H1 (cell line): ENCODE measurements at regions not wholly inside any gene's neighbourhood (a gene's known extent, or its start where the extent isn't known, plus 50 kb on each side); places are given as distances from the start of the nearest gene placed in this dataset.

Experiments used
- CTCF ChIA-PET: fragments of 300-600 bp; sonication (Branson Sonifier 250); formaldehyde crosslinking; loops from one replicate; lab custom pipeline; 2021; ENCODE audit not compliant: partially characterized antibody; lab: Charles Lee
- POLR2A ChIA-PET: fragments of 300-600 bp; sonication (Branson Sonifier 250); formaldehyde crosslinking; loops from one replicate; lab custom pipeline; 2021; ENCODE audit warnings: inconsistent platforms; ENCODE audit not compliant: partially characterized antibody; lab: Charles Lee
- DNase-seq, 2 experiments: peaks; one replicate each; pipeline versions ENCODE4 v3.0.0 to v3.0.0-alpha.2; 2010 to 2022; ENCODE audit warnings: low spot score in 2 of 2, low read depth in 1 of 2, mixed read lengths in 1 of 2
- FAIRE-seq: peaks from 2 replicates; lab custom pipeline; 2011; peaks lifted over from hg19 to GRCh38; lab: Jason Lieb, UNC
- H2AFZ ChIP-seq: 2 replicates; pipeline ENCODE4 v1.8.1; 2012; ENCODE audit warnings: low read length, inconsistent platforms
- H2AK5ac ChIP-seq: 2 replicates; pipeline ENCODE4 v1.6.1; 2013; ENCODE audit warnings: low read depth, low read length
- H2BK120ac ChIP-seq: replicated peaks from 2 replicates; pipeline ENCODE3; 2013; ENCODE audit warnings: low read depth, low read length, inconsistent platforms
- H2BK12ac ChIP-seq: 2 replicates; pipeline ENCODE4 v1.6.1; 2013; ENCODE audit warnings: low read depth, low read length
- H2BK15ac ChIP-seq: 2 replicates; pipeline ENCODE4 v1.6.1; 2013; ENCODE audit warnings: low read length
- H2BK20ac ChIP-seq: 2 replicates; pipeline ENCODE4 v1.6.1; 2013; ENCODE audit warnings: low read length
- H2BK5ac ChIP-seq: 2 replicates; pipeline ENCODE4 v1.6.1; 2013; ENCODE audit warnings: low read depth, low read length
- H3K14ac ChIP-seq: 2 replicates; pipeline ENCODE4 v1.6.1; 2013; ENCODE audit warnings: inconsistent platforms; ENCODE audit not compliant: insufficient read length
- H3K18ac ChIP-seq: 2 replicates; pipeline ENCODE4 v1.6.1; 2013; ENCODE audit warnings: low read length; ENCODE audit errors: extremely low read depth
- H3K23ac ChIP-seq: 2 replicates; pipeline ENCODE4 v1.6.1; 2013; ENCODE audit warnings: inconsistent platforms; ENCODE audit not compliant: insufficient read length
- H3K23me2 ChIP-seq: 2 replicates; pipeline ENCODE4 v1.6.1; 2013; ENCODE audit warnings: low read depth, low read length
- H3K27ac ChIP-seq: 2 replicates; pipeline ENCODE4 v1.6.1; 2011; ENCODE audit warnings: low read depth, low read length, inconsistent platforms
- H3K27me3 ChIP-seq, 4 experiments: replicated peaks in 1 of 4; 1 replicate in 1 of 4; 2 replicates in 3 of 4; pipeline versions ENCODE4 v1.6.1 to v1.8.1; 2011 to 2013; ENCODE audit warnings: low read length in 3 of 4, mild to moderate bottlenecking in 3 of 4, inconsistent platforms in 2 of 4, mixed read lengths in 2 of 4, moderate library complexity in 1 of 4; ENCODE audit not compliant: control insufficient read depth in 3 of 4, insufficient read depth in 3 of 4; ENCODE audit errors: extremely low read depth in 1 of 4
- H3K36me3 ChIP-seq, 4 experiments: 2 replicates each; pipeline versions ENCODE4 v1.6.1 to v1.8.1; 2011 to 2013; ENCODE audit warnings: mild to moderate bottlenecking in 4 of 4, low read length in 3 of 4, moderate library complexity in 2 of 4, control low read depth in 1 of 4, inconsistent platforms in 1 of 4; ENCODE audit not compliant: insufficient read depth in 4 of 4, control insufficient read depth in 2 of 4
- H3K4ac ChIP-seq: replicated peaks from 2 replicates; pipeline ENCODE3; 2013; ENCODE audit warnings: low read length, low read depth, mixed read lengths, inconsistent platforms; ENCODE audit not compliant: insufficient read length
- H3K4me1 ChIP-seq, 4 experiments: replicated peaks in 1 of 4; 1 replicate in 1 of 4; 2 replicates in 3 of 4; pipeline versions ENCODE4 v1.6.1 to v1.8.1; 2011 to 2013; ENCODE audit warnings: low read length in 3 of 4, inconsistent platforms in 2 of 4, mixed read lengths in 1 of 4; ENCODE audit not compliant: insufficient read depth in 4 of 4, control insufficient read depth in 3 of 4
- H3K4me2 ChIP-seq, 2 experiments: 2 replicates each; pipeline versions ENCODE4 v1.6.1 to v1.8.1; 2011 to 2013; ENCODE audit warnings: low read depth in 2 of 2, low read length in 2 of 2, control low read depth in 1 of 2, inconsistent platforms in 1 of 2, mild to moderate bottlenecking in 1 of 2; ENCODE audit not compliant: insufficient read depth in 1 of 2
- H3K4me3 ChIP-seq, 4 experiments: fragments of 200-600, 300-600 bp in 1 of 4; sonication (generic), shearing (Covaris generic), sonication (Bioruptor Twin) in 1 of 4; 2 replicates each; pipeline versions ENCODE4 v1.5.1 to v1.8.1; 2011 to 2016; ENCODE audit warnings: low read length in 4 of 4, low read depth in 3 of 4, control low read depth in 2 of 4, inconsistent platforms in 2 of 4, mild to moderate bottlenecking in 2 of 4, mixed read lengths in 1 of 4, moderate library complexity in 1 of 4; ENCODE audit not compliant: insufficient read depth in 2 of 4; ENCODE audit errors: extremely low read depth in 1 of 4
- H3K56ac ChIP-seq: replicated peaks from 2 replicates; pipeline ENCODE3; 2013; ENCODE audit warnings: low read depth, mild to moderate bottlenecking, mixed read lengths, low read length, inconsistent platforms; ENCODE audit not compliant: insufficient read length
- H3K79me1 ChIP-seq: 2 replicates; pipeline ENCODE4 v1.6.1; 2013; ENCODE audit warnings: low read depth, low read length, control low read depth
- H3K79me2 ChIP-seq, 2 experiments: 2 replicates each; pipeline versions ENCODE4 v1.6.1 to v1.8.1; 2012 to 2013; ENCODE audit warnings: low read length in 2 of 2, mild to moderate bottlenecking in 2 of 2, inconsistent platforms in 1 of 2; ENCODE audit not compliant: insufficient read depth in 2 of 2, control insufficient read depth in 1 of 2
- H3K9ac ChIP-seq, 4 experiments: replicated peaks in 1 of 4; 1 replicate in 1 of 4; 2 replicates in 3 of 4; pipeline versions ENCODE4 v1.6.1 to v1.8.1; 2011 to 2013; ENCODE audit warnings: low read depth in 3 of 4, low read length in 3 of 4, control low read depth in 2 of 4, mild to moderate bottlenecking in 2 of 4, moderate library complexity in 2 of 4, inconsistent platforms in 1 of 4; ENCODE audit errors: extremely low read depth in 1 of 4
- H3K9me3 ChIP-seq, 2 experiments: 2 replicates each; pipeline versions ENCODE4 v1.6.1 to v1.8.1; 2012 to 2013; ENCODE audit warnings: mild to moderate bottlenecking in 2 of 2, moderate library complexity in 2 of 2, control low read depth in 1 of 2, inconsistent platforms in 1 of 2, low read depth in 1 of 2, low read length in 1 of 2, mixed read lengths in 1 of 2; ENCODE audit not compliant: insufficient read depth in 2 of 2
- H4K20me1 ChIP-seq, 2 experiments: replicated peaks in 1 of 2; 2 replicates each; pipeline versions ENCODE3 to v1.8.1; 2011 to 2013; ENCODE audit warnings: inconsistent platforms in 2 of 2, low read length in 2 of 2, mild to moderate bottlenecking in 1 of 2; ENCODE audit not compliant: insufficient read depth in 2 of 2, control insufficient read depth in 1 of 2
- H4K5ac ChIP-seq: 2 replicates; pipeline ENCODE4 v1.6.1; 2013; ENCODE audit warnings: low read length, low read depth, mixed read lengths, inconsistent platforms; ENCODE audit not compliant: insufficient read length
- H4K8ac ChIP-seq: 2 replicates; pipeline ENCODE4 v1.8.0; 2013; ENCODE audit warnings: mild to moderate bottlenecking, moderate library complexity, low read length, inconsistent platforms; ENCODE audit not compliant: insufficient read depth; ENCODE audit errors: extremely low read depth
- H4K91ac ChIP-seq: replicated peaks from 2 replicates; pipeline ENCODE3; 2013; ENCODE audit warnings: low read length, mixed read lengths, inconsistent platforms; ENCODE audit not compliant: insufficient read length
- CBX5 ChIP-seq: fragments of 300-800, 300-1000 bp; sonication (generic); IDR thresholded peaks from 2 replicates; pipeline ENCODE4 v1.7.1; 2016; ENCODE audit warnings: antibody characterized with exemption, low read length, low read depth
- JUND ChIP-seq: IDR thresholded peaks from 2 replicates; pipeline ENCODE4 v1.6.1; 2011; ENCODE audit warnings: mild to moderate bottlenecking, improper control_type of control experiment, low read length
- KDM1A ChIP-seq: fragments of 200-600, 300-600 bp; sonication (generic); IDR thresholded peaks from 2 replicates; pipeline ENCODE4 v1.7.1; 2016; ENCODE audit warnings: mild to moderate bottlenecking, low read length, borderline replicate concordance
- MAFK ChIP-seq: IDR thresholded peaks from 2 replicates; pipeline ENCODE4 v1.6.1; 2012; ENCODE audit warnings: low read depth, mild to moderate bottlenecking, improper control_type of control experiment, low read length
- NANOG ChIP-seq: IDR thresholded peaks from 2 replicates; pipeline ENCODE4 v1.6.1; 2011; ENCODE audit warnings: low read length, low read depth, mild to moderate bottlenecking, inconsistent platforms; ENCODE audit not compliant: insufficient read depth, poor library complexity, severe bottlenecking
- NRF1 ChIP-seq: IDR thresholded peaks from 2 replicates; pipeline ENCODE4 v1.6.1; 2011; ENCODE audit warnings: mild to moderate bottlenecking, low read depth, low read length, improper control_type of control experiment
- PHF8 ChIP-seq: fragments of 200-600 bp; sonication (generic); conservative IDR thresholded peaks from 2 replicates; pipeline ENCODE4 v1.7.1; 2012; ENCODE audit warnings: low read depth, mild to moderate bottlenecking, inconsistent platforms, low read length, moderate library complexity
- RFX5 ChIP-seq: IDR thresholded peaks from 2 replicates; pipeline ENCODE4 v1.6.1; 2011; ENCODE audit warnings: low read depth, low read length, improper control_type of control experiment, borderline replicate concordance
- SIX5 ChIP-seq: IDR thresholded peaks from 2 replicates; pipeline ENCODE4 v1.6.1; 2011; ENCODE audit warnings: mild to moderate bottlenecking, low read depth, low read length
- TAF7 ChIP-seq: optimal IDR thresholded peaks from 2 replicates; pipeline ENCODE3; 2011; ENCODE audit warnings: low read depth, mild to moderate bottlenecking, inconsistent platforms, low read length, moderate library complexity, borderline replicate concordance
- TEAD4 ChIP-seq: IDR thresholded peaks from 2 replicates; pipeline ENCODE4 v1.6.1; 2012; ENCODE audit warnings: low read depth, low read length, inconsistent platforms, mixed read lengths
- YY1 ChIP-seq: IDR thresholded peaks from 2 replicates; pipeline ENCODE4 v1.6.1; 2011; ENCODE audit warnings: low read depth, mild to moderate bottlenecking, low read length
- ZNF274 ChIP-seq: IDR thresholded peaks from 2 replicates; pipeline ENCODE4 v1.7.0; 2012; ENCODE audit warnings: low read length, borderline replicate concordance; ENCODE audit errors: extremely low read depth
- WGBS, 2 experiments: shearing (Covaris generic) in 1 of 2; methylation state at CpG; one replicate each; pipeline versions ENCODE4 v1.1.6 to v1.1.7; 2013 to 2015; ENCODE audit warnings: low lambda C conversion rate in 2 of 2, mixed read lengths in 2 of 2, inconsistent platforms in 1 of 2, low coverage in 1 of 2, missing lambda C conversion rate in 1 of 2; ENCODE audit not compliant: insufficient replicate concordance in 2 of 2, insufficient coverage in 1 of 2, insufficient read length in 1 of 2; ENCODE audit errors: extremely low coverage in 1 of 2, missing lambda C conversion rate in 1 of 2; 5-methylcytosine and 5-hydroxymethylcytosine counted together
- TF ChIP-seq, protein P1 (sequence below): IDR thresholded peaks from 2 replicates; pipeline ENCODE4 v1.6.1; 2012; ENCODE audit warnings: low read length, inconsistent platforms

DNA sequence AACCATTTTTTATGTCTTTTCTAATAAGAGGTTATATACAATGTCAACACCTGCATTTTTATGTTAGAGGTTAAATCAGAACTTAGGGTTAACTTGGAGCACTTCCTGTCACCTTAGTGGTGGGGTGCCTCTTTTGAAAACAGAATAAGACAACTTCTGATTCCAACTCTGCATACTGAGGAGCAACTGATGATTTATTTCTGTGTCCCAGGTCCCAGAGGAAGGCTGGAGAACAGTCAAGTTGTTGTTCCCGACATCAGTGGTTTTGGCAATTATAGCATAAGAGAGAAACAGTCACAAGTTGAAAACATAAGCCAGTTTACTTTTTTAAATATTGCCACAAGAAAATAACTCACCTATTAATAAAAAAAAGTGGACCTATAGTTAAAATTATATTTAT lies 871.0 kb upstream of the ADAMTS5 start:
- Histone ChIP-seq H4K8ac (no peak overlapping the region), H4K91ac (no peak overlapping the region), H3K4me2 (no peak overlapping the region), H3K4me3 (no peak overlapping the region), H3K9me3 (no peaks in the 10 kb centered on the region), H3K23ac (no peak overlapping the region), H3K27me3 (no peaks in the 10 kb centered on the region), H3K18ac (no peak overlapping the region), H3K4ac (no peak overlapping the region), H4K20me1 (no peaks in the 10 kb centered on the region), H3K23me2 (no peaks in the 10 kb centered on the region), H3K27ac (no peak overlapping the region), H2BK15ac (no peak overlapping the region), H2BK20ac (no peak overlapping the region), H4K5ac (no peak overlapping the region), H3K79me1 (no peaks in the 10 kb centered on the region), H2AFZ (no peak overlapping the region), H3K56ac (no peak overlapping the region), H3K36me3 (no peaks in the 10 kb centered on the region), H3K14ac (no peak overlapping the region), H2AK5ac (no peak overlapping the region), H3K4me1 (no peaks in the 10 kb centered on the region), H2BK12ac (no peak overlapping the region), H2BK5ac (no peak overlapping the region), H3K79me2 (no peaks in the 10 kb centered on the region), H3K9ac (no peak overlapping the region), H2BK120ac (no peak overlapping the region)
- ChIA-PET CTCF (interaction anchor here (0.9 kb wide), 1 partner anchor 34 kb away, joined by 3 read pairs; no protein-coding TSS in a partner anchor), POLR2A (no interaction called here)
- WGBS, 2 experiments, result 91% methylated on average over 1 of the region's 1 CpG; no CpG with 5 or more reads in 1 of the 2 experiments
- DNase-seq, result no peak
- no peak for FAIRE-seq
- no peak for TF ChIP-seq KDM1A
- TF ChIP-seq TAF7, result no peak
- TF ChIP-seq, protein P1, sequence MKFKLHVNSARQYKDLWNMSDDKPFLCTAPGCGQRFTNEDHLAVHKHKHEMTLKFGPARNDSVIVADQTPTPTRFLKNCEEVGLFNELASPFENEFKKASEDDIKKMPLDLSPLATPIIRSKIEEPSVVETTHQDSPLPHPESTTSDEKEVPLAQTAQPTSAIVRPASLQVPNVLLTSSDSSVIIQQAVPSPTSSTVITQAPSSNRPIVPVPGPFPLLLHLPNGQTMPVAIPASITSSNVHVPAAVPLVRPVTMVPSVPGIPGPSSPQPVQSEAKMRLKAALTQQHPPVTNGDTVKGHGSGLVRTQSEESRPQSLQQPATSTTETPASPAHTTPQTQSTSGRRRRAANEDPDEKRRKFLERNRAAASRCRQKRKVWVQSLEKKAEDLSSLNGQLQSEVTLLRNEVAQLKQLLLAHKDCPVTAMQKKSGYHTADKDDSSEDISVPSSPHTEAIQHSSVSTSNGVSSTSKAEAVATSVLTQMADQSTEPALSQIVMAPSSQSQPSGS, result no peak
- TF ChIP-seq TEAD4, result no peak
- no peak for TF ChIP-seq PHF8
- no peak for TF ChIP-seq SIX5
- no peak for TF ChIP-seq CBX5
- no peak for TF ChIP-seq RFX5
- no peak for TF ChIP-seq JUND
- no peak for TF ChIP-seq MAFK
- no peak for TF ChIP-seq NANOG
- TF ChIP-seq ZNF274, result no peak
- no peak for TF ChIP-seq NRF1
- no peak for TF ChIP-seq YY1
